AG09319 (cell line): ENCODE measurements at regions not wholly inside any gene's neighbourhood (a gene's known extent, or its start where the extent isn't known, plus 50 kb on each side); places are given as distances from the start of the nearest gene placed in this dataset.

ENCODE experiments used
- DNase-seq: peaks from one replicate; pipeline ENCODE4 v3.0.0-alpha.2; 2010; ENCODE audit warnings: low read depth; ENCODE audit errors: extremely low read depth
- CTCF ChIP-seq: IDR thresholded peaks from 2 replicates; pipeline ENCODE4 v1.5.1; 2011; ENCODE audit warnings: low read depth, mild to moderate bottlenecking, inconsistent platforms, low read length, moderate library complexity

GRCh38 chr5:124330595-124331220, 415.7 kb downstream of the ZNF608 start:
- no peak for TF ChIP-seq CTCF
- no peak for DNase-seq

GRCh38 chr5:124328201-124328600, 418.2 kb downstream of the ZNF608 start:
- DNase-seq, result no peak
- no peak for TF ChIP-seq CTCF

- no peak for DNase-seq
These were observed 427.8 kb downstream of the ZNF608 start for GRCh38 chr5:124318661-124319060.

GRCh38 chr5:124317451-124317850, 429.0 kb downstream of the ZNF608 start:
- DNase-seq, result no peak
- no peak for TF ChIP-seq CTCF

More at GRCh38 chr5:124318661-124319060, 427.8 kb downstream of the ZNF608 start:
- TF ChIP-seq CTCF, result no peak

GRCh38 chr5:124315741-124316415, 430.6 kb downstream of the ZNF608 start:
- DNase-seq, result peak; percentile 37
- TF ChIP-seq CTCF, result no peak

GRCh38 chr5:124310453-124310852, 436.0 kb downstream of the ZNF608 start:
- no peak for TF ChIP-seq CTCF

GRCh38 chr5:124309241-124309980, 437.0 kb downstream of the ZNF608 start:
- DNase-seq, result no peak
- TF ChIP-seq CTCF, result no peak

More at GRCh38 chr5:124310453-124310852, 436.0 kb downstream of the ZNF608 start:
- no peak for DNase-seq
